HepG2 (cell line): ENCODE measurements at regions not wholly inside any gene's neighbourhood (a gene's known extent, or its start where the extent isn't known, plus 50 kb on each side); places are given as distances from the start of the nearest gene placed in this dataset.
"Not testable (repeated sequence)": the region's sequence is repeated elsewhere in the genome, so short reads cannot be mapped to it uniquely, and the experiment has no call there.

Source experiments
- ATAC-seq: fragments of 200-7000 bp; cut with Tn5 transposase; 3 replicates; pipeline ENCODE4 v1.9.1; 2020; ENCODE audit warnings: mild to moderate bottlenecking, moderate library complexity
- BruUV-seq: library from RNA; stranded (reverse); fragments of 400-500 nt; replicated peaks from 2 replicates; lab custom pipeline; 2021; lab: Mats Ljungman, UMichigan
- CTCF ChIA-PET: fragments of 300-600 bp; formaldehyde crosslinking; extraction: SDS; loops from one replicate; lab custom pipeline; 2021; ENCODE audit warnings: low total read pairs, inconsistent platforms, low intra/inter-chr PET ratio; lab: Yijun Ruan, JAX
- POLR2A ChIA-PET: fragments of 350-600 bp; sonication (Branson Sonifier 250); formaldehyde crosslinking; loops from one replicate; lab custom pipeline; 2020; ENCODE audit warnings: antibody characterized with exemption, inconsistent platforms; lab: Yijun Ruan, JAX
- DNase-seq: peaks from one replicate; pipeline ENCODE4 v3.0.0-alpha.2; 2015; ENCODE audit warnings: low spot score
- FAIRE-seq: peaks from 3 replicates; lab custom pipeline; 2011; peaks lifted over from hg19 to GRCh38; lab: Jason Lieb, UNC
- H2AFZ ChIP-seq: one replicate; pipeline ENCODE4 v1.6.1; 2011; ENCODE audit warnings: low read length, inconsistent platforms
- H3K27ac ChIP-seq: fragments of 300-600 bp; 3 replicates; pipeline ENCODE4 v1.8.0; 2011; ENCODE audit warnings: mixed run types, mild to moderate bottlenecking, mixed read lengths, low read length, inconsistent platforms; ENCODE audit not compliant: insufficient read depth; ENCODE audit errors: extremely low read length
- H3K27me3 ChIP-seq, 2 experiments: fragments of 200-600 bp in 1 of 2; 2 replicates in 1 of 2; 3 replicates in 1 of 2; pipeline versions ENCODE4 v1.6.0 to v1.8.0; 2011; ENCODE audit warnings: low read length in 2 of 2, mild to moderate bottlenecking in 2 of 2, moderate library complexity in 2 of 2, inconsistent platforms in 1 of 2; ENCODE audit not compliant: insufficient read depth in 2 of 2, control insufficient read depth in 1 of 2
- H3K36me3 ChIP-seq, 2 experiments: fragments of 200-600 bp in 1 of 2; replicated peaks in 1 of 2; 2 replicates in 1 of 2; 3 replicates in 1 of 2; pipeline versions ENCODE4 v1.5.1 to v1.8.0; 2011; ENCODE audit warnings: low read length in 2 of 2, inconsistent platforms in 1 of 2; ENCODE audit not compliant: insufficient read depth in 2 of 2, control insufficient read depth in 1 of 2
- H3K4me1 ChIP-seq: 2 replicates; pipeline ENCODE4 v1.5.1; 2012; ENCODE audit warnings: low read length, inconsistent platforms; ENCODE audit not compliant: insufficient read depth
- H3K4me2 ChIP-seq: 2 replicates; pipeline ENCODE4 v1.6.0; 2011; ENCODE audit warnings: low read depth, low read length, inconsistent platforms
- H3K4me3 ChIP-seq, 3 experiments: fragments of 200-600 bp in 1 of 3; sonication (generic), shearing (Covaris generic) in 1 of 3; replicated peaks in 1 of 3; 2 replicates each; pipeline ENCODE4 v1.5.1; 2011 to 2016; ENCODE audit warnings: low read length in 3 of 3, inconsistent platforms in 2 of 3, low read depth in 2 of 3, mild to moderate bottlenecking in 2 of 3, control low read depth in 1 of 3, mixed read lengths in 1 of 3; ENCODE audit not compliant: insufficient read depth in 1 of 3
- H3K79me2 ChIP-seq: one replicate; pipeline ENCODE4 v1.6.1; 2011; ENCODE audit warnings: low read length, inconsistent platforms; ENCODE audit not compliant: insufficient read depth
- H3K9ac ChIP-seq: 2 replicates; pipeline ENCODE4 v1.6.0; 2011; ENCODE audit warnings: mild to moderate bottlenecking, low read depth, low read length, inconsistent platforms; ENCODE audit not compliant: insufficient read depth
- H3K9me3 ChIP-seq: 2 replicates; pipeline ENCODE4 v1.5.1; 2012; ENCODE audit warnings: mild to moderate bottlenecking, low read length
- H4K20me1 ChIP-seq: 2 replicates; pipeline ENCODE4 v1.6.0; 2011; ENCODE audit warnings: inconsistent platforms, mild to moderate bottlenecking, low read length, moderate library complexity; ENCODE audit not compliant: insufficient read depth
- FOSL2 ChIP-seq: sonication (generic); formaldehyde crosslinking; IDR thresholded peaks from 2 replicates; pipeline ENCODE4 v1.4.0; 2020; ENCODE audit warnings: missing genetic modification reagents
- NR2F6 ChIP-seq, 2 experiments: IDR thresholded peaks; 2 replicates each; pipeline ENCODE4 v1.6.1; 2016; ENCODE audit warnings: antibody characterized with exemption in 1 of 2, mild to moderate bottlenecking in 1 of 2
- RFX5 ChIP-seq: IDR thresholded peaks from 2 replicates; pipeline ENCODE4 v1.6.1; 2011; ENCODE audit warnings: low read depth, low read length, improper control_type of control experiment
- SATB2 ChIP-seq: sonication (generic); formaldehyde crosslinking; IDR thresholded peaks from 2 replicates; pipeline ENCODE4 v1.5.0; 2020; ENCODE audit warnings: missing genetic modification reagents
- SMYD3 ChIP-seq: sonication (generic); formaldehyde crosslinking; IDR thresholded peaks from 2 replicates; pipeline ENCODE4 v1.8.1; 2023; ENCODE audit warnings: mild to moderate bottlenecking, missing genetic modification reagents
- TEAD3 ChIP-seq: optimal IDR thresholded peaks from 2 replicates; pipeline ENCODE3; 2016; ENCODE audit warnings: borderline replicate concordance
- TFDP1 ChIP-seq: IDR thresholded peaks from 2 replicates; pipeline ENCODE4 v1.6.1; 2016; ENCODE audit warnings: missing compliant biosample characterization, missing genetic modification reagents, borderline replicate concordance
- ZNF468 ChIP-seq: sonication (generic); formaldehyde crosslinking; IDR thresholded peaks from 2 replicates; pipeline ENCODE4 v1.8.0; 2022; ENCODE audit warnings: mild to moderate bottlenecking, moderate library complexity, missing genetic modification reagents
- ZNF713 ChIP-seq: sonication (generic); formaldehyde crosslinking; IDR thresholded peaks from 2 replicates; pipeline ENCODE4 v1.4.0; 2020; ENCODE audit warnings: mild to moderate bottlenecking, missing genetic modification reagents
- WGBS: methylation state at CpG from one replicate; pipeline ENCODE4 v1.1.6; 2017; ENCODE audit warnings: low lambda C conversion rate; 5-methylcytosine and 5-hydroxymethylcytosine counted together
- in situ Hi-C: cut with HindIII; loops from 2 replicates; pipeline ENCODE4 v1.10.0; 2017; ENCODE audit warnings: low pct_unique_long_range_greater_than_20kb; ENCODE audit not compliant: extremely low pct_ligation_motif_present
- intact Hi-C: fragments of 100-400 bp; cut with micrococcal nuclease; formaldehyde crosslinking; loops from one replicate; pipeline ENCODE4 v1.10.0; 2022; ENCODE audit not compliant: unreplicated experiment

GRCh38 chr4:4645743-4646142 is 103.9 kb upstream of the STX18 start:
- intact Hi-C loops, result loop anchor here (10.0 kb wide), 1 partner anchor 161 kb away; no protein-coding TSS in a partner anchor
- Histone ChIP-seq H3K4me2 (no peak overlapping the region), H2AFZ (no peak overlapping the region), H4K20me1 (no peaks in the 10 kb centered on the region), H3K4me1 (peaks cover 51% of the 10 kb centered on the region), H3K4me3 (no peak overlapping the region), H3K36me3 (no peaks in the 10 kb centered on the region), H3K27me3 (no peaks in the 10 kb centered on the region; a peak in 1 of 5 replicates), H3K9me3 (no peaks in the 10 kb centered on the region), H3K79me2 (no peaks in the 10 kb centered on the region), H3K27ac (no peak overlapping the region), H3K9ac (no peak overlapping the region)
- ChIA-PET POLR2A (interaction anchor here (0.7 kb wide), 1 partner anchor 31 kb away, joined by 3 read pairs; no protein-coding TSS in a partner anchor), CTCF (no interaction called here)
- BruUV-seq, result no TSS peak
- no peak for ATAC-seq
- DNase-seq, result no peak
- TF ChIP-seq TFDP1, result no peak
- TF ChIP-seq RFX5, result no peak
- no peak for TF ChIP-seq TEAD3 (CRISPR knock-in tag)
- TF ChIP-seq ZNF713, result no peak
- no peak for TF ChIP-seq NR2F6 (IDR thresholded peaks at IDR 0.05)
- no peak for TF ChIP-seq NR2F6 (CRISPR knock-in tag; IDR thresholded peaks at IDR 0.05)
- TF ChIP-seq SATB2 (CRISPR knock-in tag), result no peak
- TF ChIP-seq ZNF468 (CRISPR knock-in tag), result no peak
- TF ChIP-seq SMYD3 (CRISPR knock-in tag), result no peak
- 96% methylated on average over 3 of the region's 3 CpGs for WGBS
- no peak for FAIRE-seq
- in situ Hi-C loops, result no loop called here

GRCh38 chr4:4644277-4644676 is 102.4 kb upstream of the STX18 start:
- H4K20me1 ChIP-seq, H3K4me3 ChIP-seq, H3K9me3 ChIP-seq, in situ Hi-C loops, DNase-seq, H3K27me3 ChIP-seq, H2AFZ ChIP-seq, H3K36me3 ChIP-seq, H3K27ac ChIP-seq, BruUV-seq, H3K79me2 ChIP-seq, H3K4me2 ChIP-seq, FAIRE-seq, POLR2A ChIA-PET, ATAC-seq, CTCF ChIA-PET, H3K9ac ChIP-seq: not testable (repeated sequence)
- peak; percentile 64 for TF ChIP-seq FOSL2 (CRISPR knock-in tag)
- WGBS, result 93% methylated on average over 5 of the region's 5 CpGs
- peaks cover 62% of the 10 kb centered on the region for H3K4me1 ChIP-seq
- intact Hi-C loops, result loop anchor here (5.0 to 10.0 kb wide), 2 partner anchors 48 to 159 kb away; no protein-coding TSS in a partner anchor

- BruUV-seq, in situ Hi-C loops, FAIRE-seq, H3K9ac ChIP-seq, H3K27me3 ChIP-seq, H3K79me2 ChIP-seq, DNase-seq, H4K20me1 ChIP-seq, ATAC-seq, H3K27ac ChIP-seq, H3K9me3 ChIP-seq, CTCF ChIA-PET, H3K4me2 ChIP-seq, POLR2A ChIA-PET, H3K4me3 ChIP-seq, H3K36me3 ChIP-seq, H2AFZ ChIP-seq: not testable (repeated sequence)
- peaks cover 62% of the 10 kb centered on the region for H3K4me1 ChIP-seq
- WGBS, result 94% methylated on average over 6 of the region's 6 CpGs
- intact Hi-C loops, result loop anchor here (5.0 to 10.0 kb wide), 2 partner anchors 49 to 159 kb away; no protein-coding TSS in a partner anchor
These were observed 101.9 kb upstream of the STX18 start for GRCh38 chr4:4643743-4644142.
